H9 (cell line): ENCODE measurements at regions not wholly inside any gene's neighbourhood (a gene's known extent, or its start where the extent isn't known, plus 50 kb on each side); places are given as distances from the start of the nearest gene placed in this dataset.

ENCODE experiments used
- DNase-seq: peaks from one replicate; pipeline ENCODE4 v3.0.0-alpha.2; 2017
- H2AFZ ChIP-seq: one replicate; pipeline ENCODE4 v1.6.1; 2013; ENCODE audit warnings: mild to moderate bottlenecking, low read length, control low read depth, moderate library complexity
- H2AK5ac ChIP-seq: 2 replicates; pipeline ENCODE4 v1.6.1; 2013; ENCODE audit warnings: low read length, control low read depth, mixed read lengths; ENCODE audit not compliant: insufficient read length
- H2BK120ac ChIP-seq: one replicate; pipeline ENCODE4 v1.6.1; 2013; ENCODE audit warnings: low read depth, mild to moderate bottlenecking, low read length, control low read depth, inconsistent platforms; ENCODE audit not compliant: poor library complexity, severe bottlenecking
- H2BK12ac ChIP-seq: 2 replicates; pipeline ENCODE4 v1.6.1; 2013; ENCODE audit warnings: low read length, control low read depth, mixed read lengths, low read depth; ENCODE audit not compliant: insufficient read length
- H2BK15ac ChIP-seq: 2 replicates; pipeline ENCODE4 v1.6.1; 2013; ENCODE audit warnings: low read depth, low read length, control low read depth
- H2BK20ac ChIP-seq: one replicate; pipeline ENCODE4 v1.6.1; 2013; ENCODE audit warnings: low read depth, mild to moderate bottlenecking, low read length, control low read depth, inconsistent platforms; ENCODE audit not compliant: poor library complexity, severe bottlenecking
- H2BK5ac ChIP-seq: 2 replicates; pipeline ENCODE4 v1.6.1; 2013; ENCODE audit warnings: low read length, control low read depth, mixed read lengths; ENCODE audit not compliant: insufficient read length
- H3K14ac ChIP-seq: 2 replicates; pipeline ENCODE4 v1.6.1; 2013; ENCODE audit warnings: low read length, control low read depth; ENCODE audit not compliant: insufficient read depth
- H3K18ac ChIP-seq: 2 replicates; pipeline ENCODE4 v1.6.1; 2013; ENCODE audit warnings: low read depth, mild to moderate bottlenecking, mixed read lengths, low read length, control low read depth; ENCODE audit not compliant: insufficient read length
- H3K23ac ChIP-seq: 2 replicates; pipeline ENCODE4 v1.6.1; 2013; ENCODE audit warnings: low read length, control low read depth, mixed read lengths, low read depth; ENCODE audit not compliant: insufficient read length
- H3K23me2 ChIP-seq: 2 replicates; pipeline ENCODE4 v1.6.1; 2013; ENCODE audit warnings: low read depth, mild to moderate bottlenecking, mixed read lengths, low read length, control low read depth; ENCODE audit not compliant: insufficient read length, poor library complexity, severe bottlenecking
- H3K27ac ChIP-seq: 2 replicates; pipeline ENCODE4 v1.5.1; 2013; ENCODE audit warnings: low read length, control low read depth, mixed read lengths, low read depth; ENCODE audit not compliant: insufficient read length
- H3K27me3 ChIP-seq: 2 replicates; pipeline ENCODE4 v1.6.1; 2013; ENCODE audit warnings: low read length, control low read depth, inconsistent platforms; ENCODE audit not compliant: insufficient read depth
- H3K4ac ChIP-seq: 2 replicates; pipeline ENCODE4 v1.6.1; 2013; ENCODE audit warnings: low read depth, mild to moderate bottlenecking, control low read depth, inconsistent platforms, low read length, moderate library complexity
- H3K4me1 ChIP-seq: 2 replicates; pipeline ENCODE4 v1.6.1; 2013; ENCODE audit warnings: low read length, control low read depth, inconsistent platforms; ENCODE audit not compliant: insufficient read depth
- H3K4me2 ChIP-seq: 2 replicates; pipeline ENCODE4 v1.6.1; 2013; ENCODE audit warnings: low read length, control low read depth, mixed read lengths; ENCODE audit not compliant: insufficient read length, insufficient read depth
- H3K56ac ChIP-seq: 2 replicates; pipeline ENCODE4 v1.6.1; 2013; ENCODE audit warnings: low read depth, mild to moderate bottlenecking, mixed read lengths, low read length, control low read depth; ENCODE audit not compliant: insufficient read length
- H3K79me1 ChIP-seq: 2 replicates; pipeline ENCODE4 v1.6.1; 2013; ENCODE audit warnings: low read depth, mild to moderate bottlenecking, moderate library complexity, low read length, control low read depth, inconsistent platforms; ENCODE audit not compliant: insufficient read depth, poor library complexity, severe bottlenecking
- H3K79me2 ChIP-seq: 2 replicates; pipeline ENCODE4 v1.6.1; 2013; ENCODE audit warnings: low read length, control low read depth, inconsistent platforms; ENCODE audit not compliant: insufficient read depth
- H3K9ac ChIP-seq: 2 replicates; pipeline ENCODE4 v1.6.1; 2013; ENCODE audit warnings: low read length, control low read depth, mixed read lengths; ENCODE audit not compliant: insufficient read length; ENCODE audit errors: extremely low read depth
- H3K9me3 ChIP-seq: one replicate; pipeline ENCODE4 v1.6.1; 2013; ENCODE audit warnings: low read depth, low read length, inconsistent platforms; ENCODE audit not compliant: control insufficient read depth
- H3T11ph ChIP-seq: one replicate; pipeline ENCODE4 v1.6.1; 2013; ENCODE audit warnings: mild to moderate bottlenecking, low read length, control low read depth, inconsistent platforms
- H4K20me1 ChIP-seq: one replicate; pipeline ENCODE4 v1.6.1; 2013; ENCODE audit not compliant: control insufficient read depth, insufficient read length, insufficient read depth
- H4K5ac ChIP-seq: 2 replicates; pipeline ENCODE4 v1.6.1; 2013; ENCODE audit warnings: low read depth, mild to moderate bottlenecking, mixed read lengths, low read length, control low read depth; ENCODE audit not compliant: insufficient read length
- H4K8ac ChIP-seq: replicated peaks from 2 replicates; pipeline ENCODE4 v1.6.1; 2013; ENCODE audit warnings: low read length, control low read depth, mixed read lengths, low read depth; ENCODE audit not compliant: insufficient read length
- H4K91ac ChIP-seq: 2 replicates; pipeline ENCODE4 v1.6.1; 2013; ENCODE audit warnings: low read depth, mild to moderate bottlenecking, moderate library complexity, mixed read lengths, low read length, control low read depth; ENCODE audit not compliant: insufficient read length
- H3K27ac Mint-ChIP-seq, 3 experiments: 2 replicates in 2 of 3; 3 replicates in 1 of 3; pipeline ENCODE4 v1.8.0; 2020 to 2021; ENCODE audit warnings: mixed read lengths in 3 of 3, mild to moderate bottlenecking in 1 of 3, moderate library complexity in 1 of 3
- H3K27me3 Mint-ChIP-seq: 2 replicates; pipeline ENCODE4 v1.8.0; 2021; ENCODE audit warnings: low read depth, mild to moderate bottlenecking, moderate library complexity, mixed read lengths
- H3K36me3 Mint-ChIP-seq, 3 experiments: 2 replicates in 2 of 3; 3 replicates in 1 of 3; pipeline ENCODE4 v1.8.0; 2020 to 2021; ENCODE audit warnings: low read depth in 3 of 3, mixed read lengths in 3 of 3; ENCODE audit not compliant: insufficient read depth in 1 of 3
- H3K4me1 Mint-ChIP-seq, 2 experiments: 2 replicates each; pipeline ENCODE4 v1.8.0; 2020; ENCODE audit warnings: mixed read lengths in 2 of 2
- H3K4me3 Mint-ChIP-seq, 2 experiments: 2 replicates in 1 of 2; 3 replicates in 1 of 2; pipeline ENCODE4 v1.8.0; 2020 to 2021; ENCODE audit warnings: mild to moderate bottlenecking in 2 of 2, mixed read lengths in 2 of 2, moderate library complexity in 1 of 2
- H3K9me3 Mint-ChIP-seq, 2 experiments: 2 replicates in 1 of 2; 3 replicates in 1 of 2; pipeline ENCODE4 v1.8.0; 2020; ENCODE audit warnings: mild to moderate bottlenecking in 2 of 2, mixed read lengths in 2 of 2, moderate library complexity in 1 of 2
- WGBS: extraction: QIAGEN DNeasy Blood & Tissue Kit; methylation state at CpG from one replicate; pipeline ENCODE4 v1.1.7; 2013; ENCODE audit warnings: missing lambda C conversion rate, low lambda C conversion rate, mixed read lengths; ENCODE audit not compliant: insufficient read length; ENCODE audit errors: extremely low coverage; 5-methylcytosine and 5-hydroxymethylcytosine counted together
- TF ChIP-seq, protein P1 (sequence below): fragments of 200-600 bp; sonication (generic); conservative IDR thresholded peaks from 3 replicates; pipeline ENCODE4 v1.8.0; 2021; ENCODE audit warnings: antibody characterized with exemption, mild to moderate bottlenecking

DNA sequence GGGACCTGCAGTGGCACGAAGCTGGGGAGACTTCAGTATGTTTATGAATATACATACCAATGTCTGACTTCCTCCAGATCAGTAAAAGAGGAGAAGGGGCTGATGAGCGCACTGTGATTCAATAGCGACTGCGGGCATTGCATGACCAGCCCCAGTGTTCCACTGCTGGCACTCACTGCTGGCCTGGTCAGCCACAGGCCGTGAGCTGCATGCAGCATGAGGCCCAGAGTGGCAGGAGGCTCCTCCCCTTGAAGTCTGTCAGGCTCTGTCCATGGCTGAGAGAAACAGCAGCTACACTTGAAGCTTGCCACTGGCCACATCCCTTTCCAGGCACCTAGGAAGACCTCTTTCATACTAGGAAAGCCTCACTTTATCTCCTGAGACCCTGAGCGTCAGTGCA, 265.9 kb upstream of the CDYL start:
- H2BK5ac ChIP-seq, result no peak overlapping the region
- H2BK20ac ChIP-seq, result no peak overlapping the region
- no peaks in the 10 kb centered on the region for H3K79me2 ChIP-seq
- peaks cover 17% of the 10 kb centered on the region for H3K27me3 Mint-ChIP-seq
- H3K4me3 Mint-ChIP-seq, result no peak overlapping the region
- TF ChIP-seq, protein P1, sequence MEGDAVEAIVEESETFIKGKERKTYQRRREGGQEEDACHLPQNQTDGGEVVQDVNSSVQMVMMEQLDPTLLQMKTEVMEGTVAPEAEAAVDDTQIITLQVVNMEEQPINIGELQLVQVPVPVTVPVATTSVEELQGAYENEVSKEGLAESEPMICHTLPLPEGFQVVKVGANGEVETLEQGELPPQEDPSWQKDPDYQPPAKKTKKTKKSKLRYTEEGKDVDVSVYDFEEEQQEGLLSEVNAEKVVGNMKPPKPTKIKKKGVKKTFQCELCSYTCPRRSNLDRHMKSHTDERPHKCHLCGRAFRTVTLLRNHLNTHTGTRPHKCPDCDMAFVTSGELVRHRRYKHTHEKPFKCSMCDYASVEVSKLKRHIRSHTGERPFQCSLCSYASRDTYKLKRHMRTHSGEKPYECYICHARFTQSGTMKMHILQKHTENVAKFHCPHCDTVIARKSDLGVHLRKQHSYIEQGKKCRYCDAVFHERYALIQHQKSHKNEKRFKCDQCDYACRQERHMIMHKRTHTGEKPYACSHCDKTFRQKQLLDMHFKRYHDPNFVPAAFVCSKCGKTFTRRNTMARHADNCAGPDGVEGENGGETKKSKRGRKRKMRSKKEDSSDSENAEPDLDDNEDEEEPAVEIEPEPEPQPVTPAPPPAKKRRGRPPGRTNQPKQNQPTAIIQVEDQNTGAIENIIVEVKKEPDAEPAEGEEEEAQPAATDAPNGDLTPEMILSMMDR, result no peak
- H3K23ac ChIP-seq, result no peak overlapping the region
- DNase-seq, result no peak
- no peak overlapping the region for H3K4ac ChIP-seq
- peaks cover 6 to 14% of the 10 kb centered on the region in 2 experiments; a peak in 4 of 5 replicates for H3K9me3 Mint-ChIP-seq
- no peaks in the 10 kb centered on the region for H3K79me1 ChIP-seq
- no peak overlapping the region for H3T11ph ChIP-seq
- H3K9me3 ChIP-seq, result no peaks in the 10 kb centered on the region
- H4K20me1 ChIP-seq, result no peaks in the 10 kb centered on the region
- no peak overlapping the region for H4K91ac ChIP-seq
- H3K14ac ChIP-seq, result no peak overlapping the region
- H2BK15ac ChIP-seq, result no peak overlapping the region
- no peak overlapping the region for H2BK12ac ChIP-seq
- no CpG with 5 or more reads among the region's 6 CpGs for WGBS
- no peak overlapping the region for H4K8ac ChIP-seq
- peaks cover 34% of the 10 kb centered on the region in 2 experiments for H3K4me1 Mint-ChIP-seq
- H3K27ac Mint-ChIP-seq, result no peak overlapping the region
- H3K27ac ChIP-seq, result no peak overlapping the region
- no peaks in the 10 kb centered on the region for H3K27me3 ChIP-seq
- no peak overlapping the region for H3K18ac ChIP-seq
- no peak overlapping the region for H2BK120ac ChIP-seq
- H2AFZ ChIP-seq, result no peak overlapping the region
- H3K9ac ChIP-seq, result no peak overlapping the region
- H3K4me1 ChIP-seq, result no peaks in the 10 kb centered on the region; the same call in 1 of the 2 replicates
- no peak overlapping the region for H3K56ac ChIP-seq
- H3K36me3 Mint-ChIP-seq, result peaks cover 7 to 21% (median 21%) of the 10 kb centered on the region in 3 experiments; a peak in 5 of 7 replicates
- H3K4me2 ChIP-seq, result no peak overlapping the region
- no peak overlapping the region for H4K5ac ChIP-seq
- H2AK5ac ChIP-seq, result no peak overlapping the region
- H3K23me2 ChIP-seq, result no peaks in the 10 kb centered on the region
